GM23338 (cell line): ENCODE measurements at regions not wholly inside any gene's neighbourhood (a gene's known extent, or its start where the extent isn't known, plus 50 kb on each side); places are given as distances from the start of the nearest gene placed in this dataset.

ENCODE experiments used
- ATAC-seq: fragments of 200-7000 bp; cut with Tn5 transposase; 3 replicates; pipeline ENCODE4 v1.9.1; 2020
- DNase-seq: peaks from one replicate; pipeline ENCODE4 v3.0.0-alpha.2; 2015; ENCODE audit warnings: low spot score
- H2AFZ ChIP-seq: fragments of 200-600 bp; sonication (generic); 2 replicates; pipeline ENCODE4 v1.8.0; 2016; ENCODE audit warnings: antibody characterized with exemption, mild to moderate bottlenecking, moderate library complexity
- H3F3A ChIP-seq: fragments of 200-600 bp; sonication (generic); replicated peaks from 2 replicates; pipeline ENCODE4 v1.8.0; 2017; ENCODE audit warnings: antibody characterized with exemption, mixed run types, low read depth
- H3K27ac ChIP-seq: fragments of 200-600 bp; sonication (generic); 2 replicates; pipeline ENCODE4 v1.6.1; 2016; ENCODE audit warnings: low read depth
- H3K27me3 ChIP-seq: fragments of 200-600 bp; sonication (generic); 2 replicates; pipeline ENCODE4 v1.8.0; 2016; ENCODE audit warnings: mild to moderate bottlenecking, mixed run types, moderate library complexity; ENCODE audit not compliant: insufficient read depth
- H3K36me3 ChIP-seq: fragments of 200-600 bp; sonication (generic); 2 replicates; pipeline ENCODE4 v1.8.0; 2016; ENCODE audit warnings: mild to moderate bottlenecking; ENCODE audit not compliant: insufficient read depth
- H3K4me1 ChIP-seq: fragments of 200-600 bp; sonication (generic); 2 replicates; pipeline ENCODE4 v1.8.0; 2016; ENCODE audit warnings: mild to moderate bottlenecking, moderate library complexity; ENCODE audit not compliant: insufficient read depth
- H3K4me2 ChIP-seq: fragments of 200-600 bp; sonication (generic); 2 replicates; pipeline ENCODE4 v1.7.1; 2017; ENCODE audit warnings: mixed run types
- H3K4me3 ChIP-seq: fragments of 200-600 bp; sonication (generic); 2 replicates; pipeline ENCODE4 v1.6.1; 2016; ENCODE audit warnings: mixed run types
- H3K79me2 ChIP-seq: fragments of 200-600 bp; sonication (generic); replicated peaks from 2 replicates; pipeline ENCODE4 v1.8.0; 2017; ENCODE audit warnings: mild to moderate bottlenecking; ENCODE audit not compliant: insufficient read depth
- H3K9me2 ChIP-seq: fragments of 200-600 bp; sonication (generic); 2 replicates; pipeline ENCODE4 v1.8.0; 2017; ENCODE audit not compliant: insufficient read depth
- H4K20me1 ChIP-seq: fragments of 200-600 bp; sonication (generic); replicated peaks from 2 replicates; pipeline ENCODE4 v1.8.0; 2017; ENCODE audit warnings: mild to moderate bottlenecking; ENCODE audit not compliant: insufficient read depth
- H3K27ac Mint-ChIP-seq: 2 replicates; pipeline ENCODE4 v1.8.0; 2020; ENCODE audit warnings: inconsistent platforms, mild to moderate bottlenecking, moderate library complexity, mixed read lengths
- H3K27me3 Mint-ChIP-seq: 3 replicates; pipeline ENCODE4 v1.8.0; 2022; ENCODE audit warnings: low read depth, mild to moderate bottlenecking, moderate library complexity, mixed read lengths, inconsistent platforms; ENCODE audit not compliant: insufficient read depth, poor library complexity
- H3K36me3 Mint-ChIP-seq: 3 replicates; pipeline ENCODE4 v1.8.0; 2021; ENCODE audit warnings: low read depth, mild to moderate bottlenecking, inconsistent platforms, moderate library complexity, mixed read lengths
- H3K4me1 Mint-ChIP-seq: 3 replicates; pipeline ENCODE4 v1.8.0; 2020; ENCODE audit warnings: mild to moderate bottlenecking, inconsistent platforms, mixed read lengths
- H3K4me3 Mint-ChIP-seq: 3 replicates; pipeline ENCODE4 v1.8.0; 2021; ENCODE audit warnings: moderate library complexity, mild to moderate bottlenecking, inconsistent platforms, mixed read lengths
- H3K9me3 Mint-ChIP-seq: 3 replicates; pipeline ENCODE4 v1.8.0; 2020; ENCODE audit warnings: moderate library complexity, mild to moderate bottlenecking, inconsistent platforms, mixed read lengths
- CREB1 ChIP-seq: fragments of 250-450 bp; sonication (Bioruptor Pico); IDR thresholded peaks from 2 replicates; pipeline ENCODE4 v1.5.0; 2020; ENCODE audit warnings: low read depth, mild to moderate bottlenecking, moderate library complexity
- EZH2 ChIP-seq: fragments of 200-600 bp; sonication (generic); IDR thresholded peaks from one replicate; pipeline ENCODE4 v1.8.0; 2017; ENCODE audit warnings: antibody characterized with exemption, mild to moderate bottlenecking, low read depth; ENCODE audit not compliant: unreplicated experiment
- EZH2phosphoT487 ChIP-seq: fragments of 200-600 bp; sonication (generic); IDR thresholded peaks from one replicate; pipeline ENCODE4 v1.8.1; 2018; ENCODE audit warnings: antibody characterized with exemption; ENCODE audit not compliant: unreplicated experiment
- POLR2AphosphoS5 ChIP-seq: IDR thresholded peaks from 2 replicates; pipeline ENCODE4 v1.6.1; 2016; ENCODE audit warnings: antibody characterized with exemption, low read depth
- STAT1 ChIP-seq: IDR thresholded peaks from one replicate; pipeline ENCODE4 v1.6.1; 2016; ENCODE audit warnings: antibody characterized with exemption; ENCODE audit not compliant: unreplicated experiment
- ZNF114 ChIP-seq: fragments of 250-450 bp; sonication (Bioruptor Pico); IDR thresholded peaks from 2 replicates; pipeline ENCODE4 v1.5.0; 2020; ENCODE audit warnings: mild to moderate bottlenecking, moderate library complexity
- TF ChIP-seq, protein P1 (sequence below): IDR thresholded peaks from 2 replicates; pipeline ENCODE4 v1.6.1; 2016; ENCODE audit warnings: antibody characterized with exemption
- TF ChIP-seq, protein P2 (sequence below), 2 experiments: fragments of 200-600 bp in 1 of 2; sonication (generic) in 1 of 2; conservative IDR thresholded peaks; 2 replicates each; pipeline versions ENCODE4 v1.5.1 to v1.6.1; 2016 to 2017; ENCODE audit warnings: antibody characterized with exemption in 2 of 2, low read depth in 2 of 2, mild to moderate bottlenecking in 2 of 2, moderate library complexity in 1 of 2
- TF ChIP-seq, protein P3 (sequence below): fragments of 250-450 bp; sonication (Bioruptor Pico); IDR thresholded peaks from 2 replicates; pipeline ENCODE4 v1.5.0; 2020; ENCODE audit warnings: mild to moderate bottlenecking, moderate library complexity

DNA sequence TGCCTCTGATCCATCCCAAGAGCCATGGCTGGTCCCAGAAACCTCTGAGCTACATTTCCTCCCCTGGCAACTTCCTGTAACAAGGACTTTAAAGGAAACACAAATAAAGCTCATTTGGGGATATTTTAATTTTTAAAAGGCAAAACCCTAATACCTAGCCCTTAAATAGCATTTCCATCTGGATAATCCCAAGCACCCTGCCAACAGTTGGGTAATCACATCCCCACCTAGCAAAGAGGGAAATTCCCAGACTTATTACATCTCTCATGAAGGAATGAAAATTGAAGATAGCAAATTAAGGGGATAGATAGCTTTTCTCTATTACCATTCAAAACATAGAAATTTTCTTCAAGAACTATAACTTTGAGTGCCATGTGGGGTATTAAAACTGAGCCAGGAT is 213.7 kb upstream of the BMP4 start:
- Histone ChIP-seq H3K9me2 (no peaks in the 10 kb centered on the region), H4K20me1 (no peaks in the 10 kb centered on the region), H3K4me3 (no peak overlapping the region), H2AFZ (no peak overlapping the region), H3K27ac (no peak overlapping the region), H3K36me3 (no peaks in the 10 kb centered on the region), H3K4me1 (peaks cover 10% of the 10 kb centered on the region; the same call in 1 of the 2 replicates), H3K27me3 (no peaks in the 10 kb centered on the region), H3F3A (no peaks in the 10 kb centered on the region), H3K79me2 (no peaks in the 10 kb centered on the region), H3K4me2 (no peak overlapping the region)
- Mint-ChIP-seq H3K9me3 (no peaks in the 10 kb centered on the region), H3K4me3 (no peak overlapping the region), H3K27me3 (no peaks in the 10 kb centered on the region), H3K27ac (no peak overlapping the region), H3K36me3 (no peaks in the 10 kb centered on the region), H3K4me1 (peaks cover 9% of the 10 kb centered on the region; the same call in 2 of the 3 replicates)
- DNase-seq (no peak), ATAC-seq (no peak)
- TF ChIP-seq POLR2AphosphoS5 (no peak), EZH2phosphoT487 (no peak), STAT1 (no peak)

DNA sequence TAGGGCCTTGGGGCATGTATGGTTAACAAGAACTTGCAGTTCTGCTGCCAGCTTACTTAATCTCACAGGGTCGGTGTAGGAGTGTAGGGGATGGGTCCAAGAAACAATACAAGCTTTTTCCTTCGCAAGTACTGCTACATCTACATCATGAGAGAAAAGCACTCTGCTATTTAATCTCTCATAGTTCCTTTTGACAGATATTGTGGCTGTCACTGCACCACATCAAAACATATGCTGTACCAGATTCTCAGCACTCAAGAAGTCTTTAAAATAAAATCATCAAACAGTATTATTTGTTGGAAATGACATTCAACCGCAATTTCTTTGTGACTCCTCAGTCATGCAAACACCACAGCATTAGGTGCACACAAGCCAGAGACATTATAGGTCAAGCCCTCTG is 215.5 kb upstream of the BMP4 start:
- no peak overlapping the region for H3K4me2 ChIP-seq
- no peaks in the 10 kb centered on the region for H3K36me3 ChIP-seq
- H3K4me3 ChIP-seq = no peak overlapping the region
- H3K27me3 ChIP-seq = no peaks in the 10 kb centered on the region
- DNase-seq (no peak), ATAC-seq (no peak)
- no peaks in the 10 kb centered on the region for H3K4me1 ChIP-seq
- Mint-ChIP-seq H3K36me3 (no peaks in the 10 kb centered on the region), H3K4me1 (no peaks in the 10 kb centered on the region), H3K27me3 (peaks cover 2% of the 10 kb centered on the region), H3K4me3 (no peak overlapping the region), H3K27ac (no peak overlapping the region), H3K9me3 (no peaks in the 10 kb centered on the region)
- H3F3A ChIP-seq = no peaks in the 10 kb centered on the region
- no peak overlapping the region for H3K27ac ChIP-seq
- no peaks in the 10 kb centered on the region for H3K79me2 ChIP-seq
- no peaks in the 10 kb centered on the region for H3K9me2 ChIP-seq
- H2AFZ ChIP-seq = no peak overlapping the region
- no peaks in the 10 kb centered on the region for H4K20me1 ChIP-seq
- no peak for TF ChIP-seq STAT1
- TF ChIP-seq, protein P1, sequence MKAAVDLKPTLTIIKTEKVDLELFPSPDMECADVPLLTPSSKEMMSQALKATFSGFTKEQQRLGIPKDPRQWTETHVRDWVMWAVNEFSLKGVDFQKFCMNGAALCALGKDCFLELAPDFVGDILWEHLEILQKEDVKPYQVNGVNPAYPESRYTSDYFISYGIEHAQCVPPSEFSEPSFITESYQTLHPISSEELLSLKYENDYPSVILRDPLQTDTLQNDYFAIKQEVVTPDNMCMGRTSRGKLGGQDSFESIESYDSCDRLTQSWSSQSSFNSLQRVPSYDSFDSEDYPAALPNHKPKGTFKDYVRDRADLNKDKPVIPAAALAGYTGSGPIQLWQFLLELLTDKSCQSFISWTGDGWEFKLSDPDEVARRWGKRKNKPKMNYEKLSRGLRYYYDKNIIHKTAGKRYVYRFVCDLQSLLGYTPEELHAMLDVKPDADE = no peak
- no peak for TF ChIP-seq CREB1 (CRISPR knock-in tag)
- no peak for TF ChIP-seq EZH2
- TF ChIP-seq POLR2AphosphoS5 = no peak
- TF ChIP-seq, protein P2, sequence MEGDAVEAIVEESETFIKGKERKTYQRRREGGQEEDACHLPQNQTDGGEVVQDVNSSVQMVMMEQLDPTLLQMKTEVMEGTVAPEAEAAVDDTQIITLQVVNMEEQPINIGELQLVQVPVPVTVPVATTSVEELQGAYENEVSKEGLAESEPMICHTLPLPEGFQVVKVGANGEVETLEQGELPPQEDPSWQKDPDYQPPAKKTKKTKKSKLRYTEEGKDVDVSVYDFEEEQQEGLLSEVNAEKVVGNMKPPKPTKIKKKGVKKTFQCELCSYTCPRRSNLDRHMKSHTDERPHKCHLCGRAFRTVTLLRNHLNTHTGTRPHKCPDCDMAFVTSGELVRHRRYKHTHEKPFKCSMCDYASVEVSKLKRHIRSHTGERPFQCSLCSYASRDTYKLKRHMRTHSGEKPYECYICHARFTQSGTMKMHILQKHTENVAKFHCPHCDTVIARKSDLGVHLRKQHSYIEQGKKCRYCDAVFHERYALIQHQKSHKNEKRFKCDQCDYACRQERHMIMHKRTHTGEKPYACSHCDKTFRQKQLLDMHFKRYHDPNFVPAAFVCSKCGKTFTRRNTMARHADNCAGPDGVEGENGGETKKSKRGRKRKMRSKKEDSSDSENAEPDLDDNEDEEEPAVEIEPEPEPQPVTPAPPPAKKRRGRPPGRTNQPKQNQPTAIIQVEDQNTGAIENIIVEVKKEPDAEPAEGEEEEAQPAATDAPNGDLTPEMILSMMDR (conservative IDR thresholded peaks at IDR 0.05; ENCODE audit: low read depth in 2 of 2) = no peak
- TF ChIP-seq EZH2phosphoT487 = no peak
- TF ChIP-seq, protein P3, sequence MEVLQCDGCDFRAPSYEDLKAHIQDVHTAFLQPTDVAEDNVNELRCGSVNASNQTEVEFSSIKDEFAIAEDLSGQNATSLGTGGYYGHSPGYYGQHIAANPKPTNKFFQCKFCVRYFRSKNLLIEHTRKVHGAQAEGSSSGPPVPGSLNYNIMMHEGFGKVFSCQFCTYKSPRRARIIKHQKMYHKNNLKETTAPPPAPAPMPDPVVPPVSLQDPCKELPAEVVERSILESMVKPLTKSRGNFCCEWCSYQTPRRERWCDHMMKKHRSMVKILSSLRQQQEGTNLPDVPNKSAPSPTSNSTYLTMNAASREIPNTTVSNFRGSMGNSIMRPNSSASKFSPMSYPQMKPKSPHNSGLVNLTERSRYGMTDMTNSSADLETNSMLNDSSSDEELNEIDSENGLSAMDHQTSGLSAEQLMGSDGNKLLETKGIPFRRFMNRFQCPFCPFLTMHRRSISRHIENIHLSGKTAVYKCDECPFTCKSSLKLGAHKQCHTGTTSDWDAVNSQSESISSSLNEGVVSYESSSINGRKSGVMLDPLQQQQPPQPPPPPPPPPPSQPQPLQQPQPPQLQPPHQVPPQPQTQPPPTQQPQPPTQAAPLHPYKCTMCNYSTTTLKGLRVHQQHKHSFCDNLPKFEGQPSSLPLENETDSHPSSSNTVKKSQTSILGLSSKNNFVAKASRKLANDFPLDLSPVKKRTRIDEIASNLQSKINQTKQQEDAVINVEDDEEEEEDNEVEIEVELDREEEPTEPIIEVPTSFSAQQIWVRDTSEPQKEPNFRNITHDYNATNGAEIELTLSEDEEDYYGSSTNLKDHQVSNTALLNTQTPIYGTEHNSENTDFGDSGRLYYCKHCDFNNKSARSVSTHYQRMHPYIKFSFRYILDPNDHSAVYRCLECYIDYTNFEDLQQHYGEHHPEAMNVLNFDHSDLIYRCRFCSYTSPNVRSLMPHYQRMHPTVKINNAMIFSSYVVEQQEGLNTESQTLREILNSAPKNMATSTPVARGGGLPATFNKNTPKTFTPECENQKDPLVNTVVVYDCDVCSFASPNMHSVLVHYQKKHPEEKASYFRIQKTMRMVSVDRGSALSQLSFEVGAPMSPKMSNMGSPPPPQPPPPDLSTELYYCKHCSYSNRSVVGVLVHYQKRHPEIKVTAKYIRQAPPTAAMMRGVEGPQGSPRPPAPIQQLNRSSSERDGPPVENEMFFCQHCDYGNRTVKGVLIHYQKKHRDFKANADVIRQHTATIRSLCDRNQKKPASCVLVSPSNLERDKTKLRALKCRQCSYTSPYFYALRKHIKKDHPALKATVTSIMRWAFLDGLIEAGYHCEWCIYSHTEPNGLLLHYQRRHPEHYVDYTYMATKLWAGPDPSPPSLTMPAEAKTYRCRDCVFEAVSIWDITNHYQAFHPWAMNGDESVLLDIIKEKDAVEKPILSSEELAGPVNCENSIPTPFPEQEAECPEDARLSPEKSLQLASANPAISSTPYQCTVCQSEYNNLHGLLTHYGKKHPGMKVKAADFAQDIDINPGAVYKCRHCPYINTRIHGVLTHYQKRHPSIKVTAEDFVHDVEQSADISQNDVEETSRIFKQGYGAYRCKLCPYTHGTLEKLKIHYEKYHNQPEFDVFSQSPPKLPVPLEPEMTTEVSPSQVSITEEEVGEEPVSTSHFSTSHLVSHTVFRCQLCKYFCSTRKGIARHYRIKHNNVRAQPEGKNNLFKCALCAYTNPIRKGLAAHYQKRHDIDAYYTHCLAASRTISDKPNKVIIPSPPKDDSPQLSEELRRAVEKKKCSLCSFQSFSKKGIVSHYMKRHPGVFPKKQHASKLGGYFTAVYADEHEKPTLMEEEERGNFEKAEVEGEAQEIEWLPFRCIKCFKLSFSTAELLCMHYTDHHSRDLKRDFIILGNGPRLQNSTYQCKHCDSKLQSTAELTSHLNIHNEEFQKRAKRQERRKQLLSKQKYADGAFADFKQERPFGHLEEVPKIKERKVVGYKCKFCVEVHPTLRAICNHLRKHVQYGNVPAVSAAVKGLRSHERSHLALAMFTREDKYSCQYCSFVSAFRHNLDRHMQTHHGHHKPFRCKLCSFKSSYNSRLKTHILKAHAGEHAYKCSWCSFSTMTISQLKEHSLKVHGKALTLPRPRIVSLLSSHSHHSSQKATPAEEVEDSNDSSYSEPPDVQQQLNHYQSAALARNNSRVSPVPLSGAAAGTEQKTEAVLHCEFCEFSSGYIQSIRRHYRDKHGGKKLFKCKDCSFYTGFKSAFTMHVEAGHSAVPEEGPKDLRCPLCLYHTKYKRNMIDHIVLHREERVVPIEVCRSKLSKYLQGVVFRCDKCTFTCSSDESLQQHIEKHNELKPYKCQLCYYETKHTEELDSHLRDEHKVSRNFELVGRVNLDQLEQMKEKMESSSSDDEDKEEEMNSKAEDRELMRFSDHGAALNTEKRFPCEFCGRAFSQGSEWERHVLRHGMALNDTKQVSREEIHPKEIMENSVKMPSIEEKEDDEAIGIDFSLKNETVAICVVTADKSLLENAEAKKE (CRISPR knock-in tag) = no peak
- no peak for TF ChIP-seq ZNF114 (CRISPR knock-in tag)
